K562 (cell line): ENCODE measurements at regions not wholly inside any gene's neighbourhood (a gene's known extent, or its start where the extent isn't known, plus 50 kb on each side); places are given as distances from the start of the nearest gene placed in this dataset.
A peak's percentile ranks its signal among the peaks of the same experiment; 100 is the strongest.

Experiments used
- ATAC-seq: fragments of 200-7000 bp; cut with Tn5 transposase; 3 replicates; pipeline ENCODE4 v1.9.1; 2020; ENCODE audit warnings: moderate library complexity
- BruUV-seq: library from RNA; stranded (reverse); fragments of 400-500 nt; replicated peaks from 2 replicates; lab custom pipeline; 2021; lab: Mats Ljungman, UMichigan
- CTCF ChIA-PET: fragments of 300-600 bp; formaldehyde crosslinking; extraction: SDS; loops from one replicate; lab custom pipeline; 2021; ENCODE audit warnings: low intra/inter-chr PET ratio; lab: Yijun Ruan, JAX
- POLR2A ChIA-PET: fragments of 300-600, 350-650 bp; sonication (Branson Sonifier 250); formaldehyde crosslinking; extraction: SDS; loops from one replicate; lab custom pipeline; 2021; ENCODE audit warnings: antibody characterized with exemption, inconsistent platforms; lab: Yijun Ruan, JAX
- DNase-seq, 4 experiments: peaks; one replicate each; pipeline versions ENCODE4 v3.0.0 to v3.0.0-alpha.2; 2011 to 2018; ENCODE audit warnings: low spot score in 3 of 4, mixed read lengths in 3 of 4; ENCODE audit errors: extremely low read depth in 1 of 4
- FAIRE-seq: peaks from 2 replicates; lab custom pipeline; 2011; peaks lifted over from hg19 to GRCh38; lab: Jason Lieb, UNC
- H2AFZ ChIP-seq: 2 replicates; pipeline ENCODE4 v1.6.0; 2011; ENCODE audit warnings: low read depth, low read length, control low read depth, inconsistent platforms
- H3K27ac ChIP-seq: fragments of 200-600 bp; 3 replicates; pipeline ENCODE4 v1.8.0; 2011; ENCODE audit warnings: low read depth, mild to moderate bottlenecking, control low read depth, inconsistent platforms, low read length, moderate library complexity, mixed read lengths; ENCODE audit errors: extremely low read depth
- H3K27me3 ChIP-seq, 2 experiments: fragments of 300-600 bp in 1 of 2; 2 replicates in 1 of 2; 3 replicates in 1 of 2; pipeline versions ENCODE4 v1.6.0 to v1.8.0; 2011; ENCODE audit warnings: inconsistent platforms in 2 of 2, low read length in 2 of 2, mild to moderate bottlenecking in 1 of 2, mixed read lengths in 1 of 2, moderate library complexity in 1 of 2; ENCODE audit not compliant: control insufficient read depth in 2 of 2, insufficient read depth in 2 of 2
- H3K36me3 ChIP-seq: fragments of 300-600 bp; 3 replicates; pipeline ENCODE4 v1.8.0; 2011; ENCODE audit warnings: mild to moderate bottlenecking, low read length, inconsistent platforms; ENCODE audit not compliant: control insufficient read depth, insufficient read depth
- H3K4me1 ChIP-seq, 2 experiments: fragments of 200-600 bp in 1 of 2; replicated peaks in 1 of 2; 2 replicates in 1 of 2; 3 replicates in 1 of 2; pipeline versions ENCODE4 v1.5.1 to v1.8.0; 2011; ENCODE audit warnings: inconsistent platforms in 2 of 2, low read length in 2 of 2, mild to moderate bottlenecking in 1 of 2, mixed read lengths in 1 of 2, moderate library complexity in 1 of 2; ENCODE audit not compliant: control insufficient read depth in 2 of 2, insufficient read depth in 2 of 2
- H3K4me2 ChIP-seq: 2 replicates; pipeline ENCODE4 v1.6.1; 2011; ENCODE audit warnings: low read length, control low read depth, inconsistent platforms, mixed read lengths; ENCODE audit not compliant: insufficient read depth
- H3K4me3 ChIP-seq: fragments of 200-600 bp; sonication (generic), shearing (Covaris generic); 2 replicates; pipeline ENCODE4 v1.5.1; 2016; ENCODE audit warnings: control low read depth, inconsistent platforms
- H3K79me2 ChIP-seq: fragments of 200-600 bp; 3 replicates; pipeline ENCODE4 v1.8.0; 2011; ENCODE audit warnings: low read length, inconsistent platforms; ENCODE audit not compliant: control insufficient read depth, insufficient read depth
- H3K9ac ChIP-seq, 2 experiments: 2 replicates each; pipeline versions ENCODE4 v1.6.0 to v1.6.1; 2011; ENCODE audit warnings: low read depth in 2 of 2, low read length in 2 of 2, control low read depth in 1 of 2, inconsistent platforms in 1 of 2, mild to moderate bottlenecking in 1 of 2, mixed read lengths in 1 of 2; ENCODE audit not compliant: insufficient read depth in 1 of 2
- H3K9me1 ChIP-seq: one replicate; pipeline ENCODE4 v1.6.0; 2011; ENCODE audit warnings: inconsistent platforms, mild to moderate bottlenecking, low read length, moderate library complexity; ENCODE audit not compliant: control insufficient read depth, insufficient read depth
- H3K9me3 ChIP-seq: replicated peaks from 2 replicates; pipeline ENCODE4 v1.5.1; 2011; ENCODE audit warnings: low read depth, low read length, inconsistent platforms; ENCODE audit not compliant: control insufficient read depth, insufficient read depth
- H4K20me1 ChIP-seq: replicated peaks from 2 replicates; pipeline ENCODE4 v1.6.1; 2011; ENCODE audit warnings: low read length, inconsistent platforms, mixed read lengths; ENCODE audit not compliant: control insufficient read depth, insufficient read depth
- CLOCK ChIP-seq: fragments of 250-450 bp; sonication (Bioruptor Pico); IDR thresholded peaks from 2 replicates; pipeline ENCODE4 v1.4.0; 2020; ENCODE audit warnings: mild to moderate bottlenecking, moderate library complexity, borderline replicate concordance
- CTCF ChIP-seq, 3 experiments: IDR thresholded peaks in 2 of 3; conservative IDR thresholded peaks in 1 of 3; 2 replicates each; pipeline ENCODE4 v1.5.1; 2011 to 2012; ENCODE audit warnings: low read length in 3 of 3, mild to moderate bottlenecking in 3 of 3, control low read depth in 2 of 3, improper control_type of control experiment in 1 of 3, inconsistent platforms in 1 of 3, low read depth in 1 of 3, mixed read lengths in 1 of 3, moderate library complexity in 1 of 3; ENCODE audit not compliant: insufficient read depth in 2 of 3
- KDM5B ChIP-seq: fragments of 200-600 bp; sonication (generic); IDR thresholded peaks from 2 replicates; pipeline ENCODE4 v1.6.1; 2012; ENCODE audit warnings: low read depth, mild to moderate bottlenecking, moderate library complexity, low read length, control low read depth, inconsistent platforms; ENCODE audit not compliant: insufficient replicate concordance
- SMC3 ChIP-seq: conservative IDR thresholded peaks from 2 replicates; pipeline ENCODE4 v1.6.1; 2011; ENCODE audit warnings: low read depth, low read length, improper control_type of control experiment; ENCODE audit not compliant: insufficient read depth
- VEZF1 ChIP-seq: fragments of 200-800 bp; sonication (Bioruptor generic); IDR thresholded peaks from 2 replicates; pipeline ENCODE4 v1.6.1; 2017; ENCODE audit warnings: missing genetic modification characterization, missing compliant biosample characterization
- ZNF449 ChIP-seq: fragments of 250-450 bp; sonication (Bioruptor Pico); IDR thresholded peaks from 2 replicates; pipeline ENCODE4 v1.8.0; 2022; ENCODE audit warnings: moderate library complexity, mild to moderate bottlenecking, inconsistent platforms
- ZNF764 ChIP-seq: fragments of 250-450 bp; sonication (Bioruptor Pico); IDR thresholded peaks from 2 replicates; pipeline ENCODE4 v1.4.0; 2020; ENCODE audit warnings: low read depth, mild to moderate bottlenecking, moderate library complexity
- WGBS: fragments of 100-300 bp; shearing (Covaris generic); methylation state at CpG from one replicate; pipeline ENCODE4 v1.1.6; 2016; ENCODE audit warnings: low coverage, mixed read lengths; ENCODE audit not compliant: insufficient coverage; ENCODE audit errors: missing lambda C conversion rate; 5-methylcytosine and 5-hydroxymethylcytosine counted together
- in situ Hi-C: fragments of 300-500 bp; cut with MboI; formaldehyde crosslinking; loops from 4 replicates; pipeline ENCODE4 v1.15.0; 2018; ENCODE audit warnings: inconsistent platforms, mixed read lengths
- intact Hi-C: fragments of 100-400 bp; cut with micrococcal nuclease; formaldehyde crosslinking; loops from 2 replicates; pipeline ENCODE4 v1.14.2; 2022

GRCh38 chr6:7669742-7670141, 56.2 kb upstream of the BMP6 start:
- Histone ChIP-seq H3K9me3 (0 out of 2 replicates have a peak, but pooled peaks cover 2% of the 10 kb centered on the region), H3K9ac (no peak overlapping the region), H4K20me1 (no peaks in the 10 kb centered on the region), H3K4me1 (peaks cover 0 to 8% of the 10 kb centered on the region in 2 experiments; a peak in 2 of 5 replicates), H3K36me3 (no peaks in the 10 kb centered on the region), H3K4me2 (no peak overlapping the region), H3K79me2 (no peaks in the 10 kb centered on the region), H3K27me3 (peaks cover 14 to 30% of the 10 kb centered on the region in 2 experiments), H3K4me3 (no peak overlapping the region), H3K27ac (no peak overlapping the region), H3K9me1 (no peaks in the 10 kb centered on the region), H2AFZ (no peak overlapping the region)
- intact Hi-C loops (loop anchor here (2.0 to 5.0 kb wide), 2 partner anchors 143 to 323 kb away; no protein-coding TSS in a partner anchor), in situ Hi-C loops (no loop called here)
- ChIA-PET CTCF (interaction anchor here (0.6 to 1.2 kb wide), 4 partner anchors 19 to 336 kb away, joined by 3 to 4 read pairs (median 3); no protein-coding TSS in a partner anchor), POLR2A (interaction anchor here (0.6 to 0.7 kb wide), 2 partner anchors 11 to 14 kb away, joined by 3 read pairs; no protein-coding TSS in a partner anchor)
- DNase-seq (peak in 1 of 4 experiments; percentile 33), ATAC-seq (peak; percentile 78), FAIRE-seq (no peak)
- 10% methylated on average over 4 of the region's 4 CpGs for WGBS
- BruUV-seq = no TSS peak
- no peak for TF ChIP-seq SMC3
- TF ChIP-seq CTCF (IDR thresholded peaks at IDR 0.05 in 2 of 3, conservative IDR thresholded peaks at IDR 0.05 in 1 of 3; ENCODE audit: insufficient read depth in 2 of 3, low read depth in 1 of 3, low read length in 3 of 3) = peak; percentile 35 to 60 (median 48); a peak in 4 of 6 replicates
- TF ChIP-seq CLOCK = no peak
- no peak for TF ChIP-seq VEZF1
- no peak for TF ChIP-seq ZNF764
- TF ChIP-seq KDM5B = no peak
- no peak for TF ChIP-seq ZNF449 (CRISPR knock-in tag)
